ENCODE measurements at regions not wholly inside any gene's neighbourhood (a gene's known extent, or its start where the extent isn't known, plus 50 kb on each side); places are given as distances from the start of the nearest gene placed in this dataset.

GRCh38 chr21:24994717-24995116 lies 612.6 kb downstream of the MRPL39 start:
- no peak for DNase-seq (ENCODE audit: low spot score)
- no peak for ATAC-seq (ENCODE audit: low read depth)
- H3K4me3 ChIP-seq (ENCODE audit: severe bottlenecking): no peak overlapping the region
- no peaks in the 10 kb centered on the region for H3K9me3 ChIP-seq (ENCODE audit: severe bottlenecking)
- H3K36me3 ChIP-seq (ENCODE audit: low read depth): no peaks in the 10 kb centered on the region
- no peaks in the 10 kb centered on the region for H3K4me1 ChIP-seq (ENCODE audit: insufficient read depth, poor library complexity, severe bottlenecking)
- H3K27ac ChIP-seq (ENCODE audit: poor library complexity, severe bottlenecking): no peak overlapping the region
- TF ChIP-seq, protein P1, sequence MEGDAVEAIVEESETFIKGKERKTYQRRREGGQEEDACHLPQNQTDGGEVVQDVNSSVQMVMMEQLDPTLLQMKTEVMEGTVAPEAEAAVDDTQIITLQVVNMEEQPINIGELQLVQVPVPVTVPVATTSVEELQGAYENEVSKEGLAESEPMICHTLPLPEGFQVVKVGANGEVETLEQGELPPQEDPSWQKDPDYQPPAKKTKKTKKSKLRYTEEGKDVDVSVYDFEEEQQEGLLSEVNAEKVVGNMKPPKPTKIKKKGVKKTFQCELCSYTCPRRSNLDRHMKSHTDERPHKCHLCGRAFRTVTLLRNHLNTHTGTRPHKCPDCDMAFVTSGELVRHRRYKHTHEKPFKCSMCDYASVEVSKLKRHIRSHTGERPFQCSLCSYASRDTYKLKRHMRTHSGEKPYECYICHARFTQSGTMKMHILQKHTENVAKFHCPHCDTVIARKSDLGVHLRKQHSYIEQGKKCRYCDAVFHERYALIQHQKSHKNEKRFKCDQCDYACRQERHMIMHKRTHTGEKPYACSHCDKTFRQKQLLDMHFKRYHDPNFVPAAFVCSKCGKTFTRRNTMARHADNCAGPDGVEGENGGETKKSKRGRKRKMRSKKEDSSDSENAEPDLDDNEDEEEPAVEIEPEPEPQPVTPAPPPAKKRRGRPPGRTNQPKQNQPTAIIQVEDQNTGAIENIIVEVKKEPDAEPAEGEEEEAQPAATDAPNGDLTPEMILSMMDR (IDR thresholded peaks at IDR 0.05; ENCODE audit: poor library complexity, severe bottlenecking): no peak
- H3K27me3 ChIP-seq (ENCODE audit: insufficient read depth, poor library complexity, severe bottlenecking): no peaks in the 10 kb centered on the region

DNA sequence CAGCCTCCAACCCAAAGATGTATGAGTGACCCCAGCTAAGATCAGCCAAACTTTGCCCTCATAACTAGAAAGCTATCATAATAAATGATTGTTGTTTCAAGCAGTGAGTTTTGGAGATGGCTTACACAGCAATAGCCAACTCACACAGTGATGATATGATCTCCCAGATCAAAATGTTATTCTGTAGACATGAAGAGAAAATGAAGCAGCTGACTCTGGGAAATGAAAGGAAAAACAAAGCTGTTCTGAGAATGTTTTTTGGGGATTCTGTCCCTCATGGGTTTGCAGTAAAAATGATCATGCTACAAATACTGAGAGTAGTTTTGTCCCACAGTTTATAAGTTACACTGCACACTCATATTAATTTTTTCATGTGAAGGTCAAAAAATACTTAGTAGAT lies 617.8 kb downstream of the MRPL39 start:
- DNase-seq (ENCODE audit: low spot score) (no peak), ATAC-seq (ENCODE audit: low read depth) (no peak)
- TF ChIP-seq, protein P1 (IDR thresholded peaks at IDR 0.05; ENCODE audit: poor library complexity, severe bottlenecking): no peak
- H3K4me1 ChIP-seq (ENCODE audit: insufficient read depth, poor library complexity, severe bottlenecking): no peaks in the 10 kb centered on the region
- no peaks in the 10 kb centered on the region for H3K36me3 ChIP-seq (ENCODE audit: low read depth)
- H3K9me3 ChIP-seq (ENCODE audit: severe bottlenecking): no peaks in the 10 kb centered on the region
- H3K27me3 ChIP-seq (ENCODE audit: insufficient read depth, poor library complexity, severe bottlenecking): no peaks in the 10 kb centered on the region
- H3K27ac ChIP-seq (ENCODE audit: poor library complexity, severe bottlenecking): no peak overlapping the region
- no peak overlapping the region for H3K4me3 ChIP-seq (ENCODE audit: severe bottlenecking)

- Histone ChIP-seq H3K27ac (ENCODE audit: poor library complexity, severe bottlenecking) (no peak overlapping the region), H3K9me3 (ENCODE audit: severe bottlenecking) (no peaks in the 10 kb centered on the region), H3K36me3 (ENCODE audit: low read depth) (no peaks in the 10 kb centered on the region), H3K27me3 (ENCODE audit: insufficient read depth, poor library complexity, severe bottlenecking) (no peaks in the 10 kb centered on the region), H3K4me1 (ENCODE audit: insufficient read depth, poor library complexity, severe bottlenecking) (no peaks in the 10 kb centered on the region), H3K4me3 (ENCODE audit: severe bottlenecking) (no peak overlapping the region)
- ATAC-seq (ENCODE audit: low read depth) (no peak), DNase-seq (ENCODE audit: low spot score) (no peak)
- TF ChIP-seq, protein P1 (IDR thresholded peaks at IDR 0.05; ENCODE audit: poor library complexity, severe bottlenecking): no peak
These were observed 618.3 kb downstream of the MRPL39 start for GRCh38 chr21:24988941-24989340.

DNA sequence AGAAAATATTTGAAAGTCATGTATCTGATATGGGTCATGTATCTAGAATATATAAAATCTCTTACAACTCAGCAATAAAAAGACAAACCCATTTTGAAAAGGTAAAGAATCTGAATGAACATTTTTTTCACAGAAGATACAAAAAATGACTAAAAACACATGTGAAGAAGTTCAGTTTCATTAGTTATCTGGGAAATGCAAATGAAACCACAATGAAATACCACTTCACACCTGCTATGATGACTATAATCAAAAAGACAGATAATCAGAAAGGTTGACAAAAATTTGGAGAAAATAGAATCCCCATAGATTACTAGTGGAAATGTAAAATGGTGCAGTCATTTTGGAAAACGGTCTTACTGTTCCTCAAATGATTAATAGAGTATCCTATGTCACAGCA lies 631.0 kb downstream of the MRPL39 start:
- no peaks in the 10 kb centered on the region for H3K4me1 ChIP-seq (ENCODE audit: insufficient read depth, poor library complexity, severe bottlenecking)
- no peak overlapping the region for H3K27ac ChIP-seq (ENCODE audit: poor library complexity, severe bottlenecking)
- no peak overlapping the region for H3K4me3 ChIP-seq (ENCODE audit: severe bottlenecking)
- H3K9me3 ChIP-seq (ENCODE audit: severe bottlenecking): no peaks in the 10 kb centered on the region
- ATAC-seq (ENCODE audit: low read depth): no peak
- H3K27me3 ChIP-seq (ENCODE audit: insufficient read depth, poor library complexity, severe bottlenecking): no peaks in the 10 kb centered on the region
- TF ChIP-seq, protein P1 (IDR thresholded peaks at IDR 0.05; ENCODE audit: poor library complexity, severe bottlenecking): no peak
- DNase-seq (ENCODE audit: low spot score): no peak
- H3K36me3 ChIP-seq (ENCODE audit: low read depth): no peaks in the 10 kb centered on the region

GRCh38 chr21:24969068-24969467 lies 638.2 kb downstream of the MRPL39 start:
- no peaks in the 10 kb centered on the region for H3K4me1 ChIP-seq (ENCODE audit: insufficient read depth, poor library complexity, severe bottlenecking)
- no peak overlapping the region for H3K4me3 ChIP-seq (ENCODE audit: severe bottlenecking)
- no peaks in the 10 kb centered on the region for H3K9me3 ChIP-seq (ENCODE audit: severe bottlenecking)
- no peak for ATAC-seq (ENCODE audit: low read depth)
- TF ChIP-seq, protein P1 (IDR thresholded peaks at IDR 0.05; ENCODE audit: poor library complexity, severe bottlenecking): no peak
- DNase-seq (ENCODE audit: low spot score): no peak
- H3K27ac ChIP-seq (ENCODE audit: poor library complexity, severe bottlenecking): no peak overlapping the region
- no peaks in the 10 kb centered on the region for H3K36me3 ChIP-seq (ENCODE audit: low read depth)
- H3K27me3 ChIP-seq (ENCODE audit: insufficient read depth, poor library complexity, severe bottlenecking): no peaks in the 10 kb centered on the region

All from RWPE2 (cell line).